ENCODE measurements at regions not wholly inside any gene's neighbourhood (a gene's known extent, or its start where the extent isn't known, plus 50 kb on each side); places are given as distances from the start of the nearest gene placed in this dataset.

- no peak for TF ChIP-seq CTCF (IDR thresholded peaks at IDR 0.05)
- TF ChIP-seq POLR2A (IDR thresholded peaks at IDR 0.05): no peak
Measured at GRCh38 chr2:146776596-146776995, 1068.2 kb upstream of the ACVR2A start.

All from Peyer's patch (tissue), 4 donors.